ENCODE measurements at regions not wholly inside any gene's neighbourhood (a gene's known extent, or its start where the extent isn't known, plus 50 kb on each side); places are given as distances from the start of the nearest gene placed in this dataset.

DNA sequence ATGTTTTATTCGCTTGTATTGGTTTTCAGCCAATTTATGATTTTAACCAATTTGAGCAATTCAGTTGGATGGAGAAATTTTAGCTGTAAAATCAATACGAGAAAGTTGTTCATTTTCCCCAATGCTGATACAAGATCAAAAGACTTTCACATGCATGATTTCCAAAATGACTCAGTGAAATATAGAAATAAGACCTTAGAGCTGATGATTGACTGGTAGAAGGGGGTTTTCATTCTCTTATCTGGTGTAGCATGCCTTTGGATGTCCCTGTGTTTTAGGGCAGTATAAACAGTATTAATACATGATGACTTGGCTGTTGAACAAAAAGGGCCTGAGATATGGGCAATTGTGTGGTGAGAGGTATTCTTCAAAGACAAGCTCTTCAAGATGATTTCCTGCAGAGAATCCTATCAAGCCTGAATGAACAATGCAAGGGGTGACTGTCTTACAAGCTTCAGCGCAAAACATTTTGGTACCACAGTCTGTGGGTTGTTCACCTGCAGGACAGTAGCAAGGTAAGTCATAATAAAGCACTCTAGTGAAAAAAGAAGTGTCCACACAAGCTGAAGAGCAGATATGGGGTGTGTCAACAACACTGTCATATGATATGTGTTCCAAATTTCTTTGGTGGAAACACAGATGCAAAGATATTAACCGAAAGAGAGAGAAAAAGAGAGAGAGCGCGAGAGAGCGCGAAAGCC is 156.2 kb downstream of the TNFSF18 start:
- H3K4me1 ChIP-seq = peaks cover 4% of the 10 kb centered on the region; the same call in 1 of the 2 replicates
- no peaks in the 10 kb centered on the region for H3K9me3 ChIP-seq (replicated peaks)
- H3K27me3 ChIP-seq = no peaks in the 10 kb centered on the region
- H3K4me3 ChIP-seq = no peak overlapping the region
- DNase-seq = no peak
- no peaks in the 10 kb centered on the region for H3K36me3 ChIP-seq
- no peak overlapping the region for H3K27ac ChIP-seq

- no peak overlapping the region for H3K4me3 ChIP-seq
- DNase-seq = no peak
- no peak overlapping the region for H3K27ac ChIP-seq
Observed at GRCh38 chr1:172895050-172895460, 155.7 kb downstream of the TNFSF18 start.

DNA sequence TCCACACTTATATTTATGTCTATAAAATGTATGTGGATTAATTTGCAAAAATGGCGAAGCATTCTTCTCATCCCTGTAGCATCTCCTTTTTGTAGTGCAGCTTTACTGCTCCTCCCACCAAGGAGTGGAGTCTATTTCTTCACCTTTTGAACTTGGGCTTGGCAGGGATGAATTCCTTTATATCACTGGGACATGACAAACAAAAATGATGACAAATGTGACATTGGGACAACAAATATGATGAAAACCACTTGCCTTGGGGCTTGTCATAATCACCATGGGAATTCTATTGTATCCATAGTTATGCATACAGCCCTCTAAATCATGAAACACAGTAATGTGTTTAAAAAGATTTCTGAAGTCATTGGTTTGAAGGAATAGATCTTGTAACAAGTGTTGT is 155.0 kb downstream of the TNFSF18 start:
- Histone ChIP-seq H3K9me3 (replicated peaks) (no peaks in the 10 kb centered on the region), H3K4me1 (peaks cover 4% of the 10 kb centered on the region; the same call in 1 of the 2 replicates), H3K27ac (no peak overlapping the region), H3K27me3 (no peaks in the 10 kb centered on the region), H3K4me3 (no peak overlapping the region), H3K36me3 (no peaks in the 10 kb centered on the region)
- DNase-seq = no peak

More at GRCh38 chr1:172895050-172895460, 155.7 kb downstream of the TNFSF18 start:
- Histone ChIP-seq H3K36me3 (no peaks in the 10 kb centered on the region), H3K27me3 (no peaks in the 10 kb centered on the region), H3K4me1 (peaks cover 4% of the 10 kb centered on the region; the same call in 1 of the 2 replicates), H3K9me3 (replicated peaks) (no peaks in the 10 kb centered on the region)

- no peaks in the 10 kb centered on the region for H3K27me3 ChIP-seq
- no peaks in the 10 kb centered on the region for H3K36me3 ChIP-seq
- no peak for DNase-seq
- H3K4me1 ChIP-seq = peaks cover 4% of the 10 kb centered on the region; the same call in 1 of the 2 replicates
- H3K4me3 ChIP-seq = no peak overlapping the region
- H3K27ac ChIP-seq = no peak overlapping the region
- H3K9me3 ChIP-seq (replicated peaks) = no peaks in the 10 kb centered on the region
Observed at GRCh38 chr1:172897738-172898137, 153.0 kb downstream of the TNFSF18 start.

- Histone ChIP-seq H3K27me3 (no peaks in the 10 kb centered on the region), H3K27ac (no peak overlapping the region), H3K36me3 (no peaks in the 10 kb centered on the region), H3K4me3 (no peak overlapping the region), H3K9me3 (replicated peaks) (no peaks in the 10 kb centered on the region), H3K4me1 (peaks cover 14% of the 10 kb centered on the region)
- DNase-seq = no peak
Observed at GRCh38 chr1:172898866-172899265, 151.9 kb downstream of the TNFSF18 start.

- no peaks in the 10 kb centered on the region for H3K9me3 ChIP-seq (replicated peaks)
- H3K4me3 ChIP-seq = no peak overlapping the region
- no peaks in the 10 kb centered on the region for H3K27me3 ChIP-seq
- H3K27ac ChIP-seq = no peak overlapping the region
- H3K36me3 ChIP-seq = no peaks in the 10 kb centered on the region
- peaks cover 30% of the 10 kb centered on the region for H3K4me1 ChIP-seq
- no peak for DNase-seq
Observed at GRCh38 chr1:172900376-172900997, 150.3 kb downstream of the TNFSF18 start.

DNA sequence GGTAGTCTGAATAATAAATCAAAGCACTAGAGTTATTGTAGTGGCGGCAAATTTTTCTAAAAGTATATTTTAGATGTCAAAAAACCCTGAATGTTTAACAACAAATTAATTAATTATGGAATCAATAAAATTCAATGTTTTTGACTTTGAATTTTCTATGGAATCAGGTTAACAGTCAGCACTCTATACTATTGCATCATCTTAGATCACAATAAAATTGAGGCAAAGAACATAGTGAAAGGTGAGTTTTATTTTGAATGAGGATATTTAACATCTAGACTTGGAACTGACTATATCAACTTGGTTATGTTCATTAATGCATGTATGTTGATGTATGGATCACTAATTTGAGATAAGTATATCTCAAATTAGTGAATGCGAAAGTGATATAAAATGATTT is 148.5 kb downstream of the TNFSF18 start:
- H3K36me3 ChIP-seq = no peaks in the 10 kb centered on the region
- no peak for DNase-seq
- H3K4me1 ChIP-seq = peaks cover 37% of the 10 kb centered on the region
- no peak overlapping the region for H3K27ac ChIP-seq
- no peaks in the 10 kb centered on the region for H3K27me3 ChIP-seq
- no peaks in the 10 kb centered on the region for H3K9me3 ChIP-seq (replicated peaks)
- H3K4me3 ChIP-seq = no peak overlapping the region

DNA sequence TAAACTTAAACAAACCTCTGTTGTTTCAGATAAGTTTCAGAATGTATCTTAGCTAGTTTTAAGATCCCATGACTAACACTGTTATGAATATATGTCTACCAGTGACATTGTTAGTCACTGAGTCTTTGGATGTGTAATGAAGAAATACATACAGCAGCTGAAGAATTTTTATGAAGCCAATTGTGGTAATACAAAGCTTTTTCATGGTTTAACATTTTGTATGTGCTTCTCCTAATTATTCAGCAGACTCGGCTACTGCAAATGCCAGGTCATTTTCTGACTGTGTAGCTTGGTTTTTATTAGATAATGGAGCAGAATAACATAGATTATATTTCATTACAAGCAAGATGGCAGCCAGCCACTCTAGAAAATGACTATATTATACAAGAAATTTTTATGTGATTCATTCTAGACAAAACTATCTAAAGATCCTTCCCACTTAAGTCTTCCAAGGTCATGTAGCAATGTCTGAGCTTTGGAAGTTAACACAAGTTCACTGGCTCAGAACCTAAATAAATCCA is 147.8 kb downstream of the TNFSF18 start:
- Histone ChIP-seq H3K9me3 (replicated peaks) (no peaks in the 10 kb centered on the region), H3K27ac (peak overlapping the region; percentile 20), H3K27me3 (no peaks in the 10 kb centered on the region), H3K4me1 (peaks cover 40% of the 10 kb centered on the region), H3K4me3 (no peak overlapping the region), H3K36me3 (no peaks in the 10 kb centered on the region)
- DNase-seq = peak in 1 of 2 experiments; percentile 39

GRCh38 chr1:172903581-172904220 is 147.0 kb downstream of the TNFSF18 start:
- Histone ChIP-seq H3K4me3 (no peak overlapping the region), H3K36me3 (no peaks in the 10 kb centered on the region), H3K27ac (peak overlapping the region; percentile 20), H3K27me3 (no peaks in the 10 kb centered on the region), H3K4me1 (peaks cover 40% of the 10 kb centered on the region), H3K9me3 (replicated peaks) (no peaks in the 10 kb centered on the region)
- DNase-seq = peak in 1 of 2 experiments; percentile 13

DNA sequence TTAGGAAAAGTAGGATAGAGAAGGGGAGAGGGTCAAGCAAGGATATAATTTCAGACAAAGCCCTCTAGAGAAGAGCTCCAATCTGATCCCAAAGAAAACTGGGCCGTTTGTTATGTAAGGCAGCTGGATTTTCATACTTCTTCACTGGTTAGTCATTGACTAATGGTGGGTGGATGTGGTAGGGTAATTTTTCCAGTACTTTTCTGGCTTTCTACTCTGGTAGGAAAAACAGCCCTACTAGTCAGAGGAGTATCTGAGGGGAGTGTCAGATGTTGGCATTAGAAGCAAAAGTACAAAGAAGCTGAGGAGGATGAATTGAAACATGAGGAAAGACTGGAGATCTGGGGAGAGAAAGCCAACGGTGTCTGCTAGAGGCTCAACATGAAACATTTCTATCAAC is 145.3 kb downstream of the TNFSF18 start:
- no peak overlapping the region for H3K27ac ChIP-seq
- peaks cover 46% of the 10 kb centered on the region for H3K4me1 ChIP-seq
- no peaks in the 10 kb centered on the region for H3K27me3 ChIP-seq
- peak in 1 of 2 experiments; percentile 6 for DNase-seq
- no peak overlapping the region for H3K4me3 ChIP-seq
- H3K36me3 ChIP-seq = no peaks in the 10 kb centered on the region
- H3K9me3 ChIP-seq (replicated peaks) = 0 out of 2 replicates have a peak, but pooled peaks cover under 1% of the 10 kb centered on the region

DNA sequence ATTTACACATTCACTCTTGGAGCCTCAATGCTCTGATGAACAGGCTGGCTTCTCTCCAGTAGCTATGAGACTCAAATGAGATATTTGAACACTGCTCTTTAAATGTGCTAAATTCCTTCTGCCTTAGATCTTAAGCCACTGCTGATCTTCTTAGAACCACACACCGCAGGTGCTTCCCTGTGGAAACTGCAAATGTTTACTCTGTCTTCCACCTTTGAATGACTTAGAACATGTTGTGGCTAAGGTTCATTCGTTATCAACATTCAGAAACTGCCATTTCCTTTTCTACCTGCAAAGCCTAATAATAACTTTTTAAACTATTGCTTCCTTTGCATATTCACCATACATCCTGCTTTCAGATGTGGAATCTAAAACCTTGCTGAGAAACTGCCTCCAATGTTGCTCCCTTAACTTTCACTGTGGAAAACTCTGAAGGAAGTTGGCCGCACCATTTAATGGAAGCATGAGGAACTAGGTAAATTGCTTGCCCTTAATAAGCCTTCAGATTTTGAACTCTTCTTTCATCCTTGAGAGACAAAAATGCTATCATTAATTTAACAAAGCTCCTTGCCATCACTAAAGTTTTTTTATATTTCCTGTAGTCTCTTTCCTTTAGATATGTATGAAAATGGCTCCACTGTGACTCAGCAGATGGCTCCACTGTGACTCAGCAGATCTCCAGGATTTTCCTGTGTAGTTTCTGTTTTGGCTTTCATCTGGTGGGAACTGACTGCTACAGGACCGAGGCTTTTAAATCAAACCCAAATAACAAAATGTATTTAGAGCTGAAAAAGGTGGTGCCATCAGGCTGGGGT is 143.8 kb downstream of the TNFSF18 start:
- peaks cover 3% of the 10 kb centered on the region; the same call in 1 of the 2 replicates for H3K9me3 ChIP-seq (replicated peaks)
- no peaks in the 10 kb centered on the region for H3K36me3 ChIP-seq
- no peak overlapping the region for H3K4me3 ChIP-seq
- peak overlapping the region; percentile 38 for H3K27ac ChIP-seq
- DNase-seq = peak; percentile 20 to 53
- H3K4me1 ChIP-seq = peaks cover 46% of the 10 kb centered on the region
- H3K27me3 ChIP-seq = no peaks in the 10 kb centered on the region

DNA sequence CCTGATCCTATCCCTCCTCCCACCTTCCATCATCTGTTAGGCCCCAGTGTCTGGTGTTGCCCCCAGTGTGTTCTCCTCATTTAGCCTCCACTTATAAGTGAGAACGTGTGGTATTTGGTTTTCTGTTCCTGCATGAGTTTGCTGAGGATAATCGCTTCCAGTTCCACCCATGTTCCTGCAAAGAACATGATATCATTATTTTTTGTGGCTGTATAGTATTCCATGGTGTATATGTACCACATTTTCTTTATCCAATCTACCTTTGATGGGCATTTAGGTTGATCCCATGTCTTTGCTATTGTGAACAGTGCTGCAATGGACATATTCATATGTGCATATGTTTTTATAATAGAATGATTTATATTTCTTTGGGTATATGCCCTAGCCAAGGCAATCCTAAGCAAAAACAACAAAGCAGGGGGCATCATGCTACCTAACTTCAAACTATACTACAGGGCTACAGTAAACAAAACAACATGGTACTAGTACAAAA is 142.9 kb downstream of the TNFSF18 start:
- Histone ChIP-seq H3K4me1 (peaks cover 46% of the 10 kb centered on the region), H3K27ac (no peak overlapping the region), H3K9me3 (replicated peaks) (peaks cover 3% of the 10 kb centered on the region; the same call in 1 of the 2 replicates), H3K36me3 (no peaks in the 10 kb centered on the region), H3K4me3 (no peak overlapping the region), H3K27me3 (no peaks in the 10 kb centered on the region)
- DNase-seq = no peak

GRCh38 chr1:172909606-172910326 is 141.0 kb downstream of the TNFSF18 start:
- Histone ChIP-seq H3K4me1 (peaks cover 28% of the 10 kb centered on the region), H3K4me3 (no peak overlapping the region), H3K36me3 (no peaks in the 10 kb centered on the region), H3K27me3 (no peaks in the 10 kb centered on the region), H3K27ac (no peak overlapping the region), H3K9me3 (replicated peaks) (peaks cover 7% of the 10 kb centered on the region)
- DNase-seq = peak; percentile 17 to 27
